ENCODE measurements at regions not wholly inside any gene's neighbourhood (a gene's known extent, or its start where the extent isn't known, plus 50 kb on each side); places are given as distances from the start of the nearest gene placed in this dataset.

DNA sequence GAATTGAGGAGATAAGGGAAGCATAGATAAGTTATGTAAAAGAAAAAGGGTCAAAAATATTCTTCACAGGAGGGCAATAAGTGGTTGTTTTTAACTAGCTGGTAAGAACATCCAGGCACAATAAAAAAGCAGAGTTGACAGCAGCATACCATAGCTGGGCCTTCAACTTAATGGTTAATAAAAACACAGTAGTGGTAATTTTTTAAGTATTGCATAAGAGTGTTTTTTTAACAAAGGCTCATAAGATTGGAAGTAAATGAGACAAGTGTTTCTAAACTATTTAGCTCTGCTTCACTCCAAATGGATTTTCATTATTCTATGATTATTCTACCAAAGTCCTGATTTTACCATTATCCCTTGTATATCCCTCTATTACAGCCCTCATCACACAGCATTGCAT, 140.1 kb upstream of the TSPAN8 start:
- H3K36me3 Mint-ChIP-seq (ENCODE audit: low read depth): no peaks in the 10 kb centered on the region
- TF ChIP-seq CTCF (IDR thresholded peaks at IDR 0.05): no peak
- no peak overlapping the region for H3K4me3 Mint-ChIP-seq
- H3K4me1 Mint-ChIP-seq: peaks cover 8% of the 10 kb centered on the region
- DNase-seq: no peak
- no peaks in the 10 kb centered on the region for H3K9me3 Mint-ChIP-seq
- H3K27me3 Mint-ChIP-seq (ENCODE audit: low read depth, poor library complexity): no peaks in the 10 kb centered on the region
- H3K27ac Mint-ChIP-seq: peak overlapping the region; percentile 12

- Mint-ChIP-seq H3K9me3 (peaks cover 18% of the 10 kb centered on the region), H3K27me3 (ENCODE audit: low read depth, poor library complexity) (no peaks in the 10 kb centered on the region), H3K36me3 (ENCODE audit: low read depth) (peaks cover 6% of the 10 kb centered on the region), H3K27ac (no peak overlapping the region), H3K4me1 (peaks cover 3% of the 10 kb centered on the region), H3K4me3 (no peak overlapping the region)
- no peak for DNase-seq
- no peak for TF ChIP-seq CTCF (IDR thresholded peaks at IDR 0.05)
Observed at GRCh38 chr12:71295953-71296352, 138.2 kb upstream of the TSPAN8 start.

DNA sequence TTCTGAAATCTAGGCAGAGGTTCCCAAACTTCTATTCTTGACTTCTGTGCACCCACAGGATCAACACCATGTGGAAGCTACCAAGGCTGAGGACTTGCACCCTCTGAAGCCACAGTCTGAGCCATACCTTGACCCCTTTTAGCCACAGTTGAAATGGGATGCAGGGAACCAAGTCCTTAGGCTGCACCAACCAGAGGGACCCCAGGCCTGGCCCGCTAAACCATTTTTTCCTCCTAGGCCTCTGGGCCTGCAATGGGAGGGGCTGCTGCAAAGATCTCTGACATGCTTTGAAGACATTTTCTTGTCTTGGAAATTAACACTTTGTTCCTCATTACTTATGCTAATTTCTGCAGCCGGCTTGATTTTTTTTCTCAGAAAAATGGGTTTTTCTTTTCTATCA, 133.9 kb upstream of the TSPAN8 start:
- peaks cover 6% of the 10 kb centered on the region for H3K36me3 Mint-ChIP-seq (ENCODE audit: low read depth)
- no peak for TF ChIP-seq CTCF (IDR thresholded peaks at IDR 0.05)
- no peak for DNase-seq
- peaks cover 27% of the 10 kb centered on the region for H3K9me3 Mint-ChIP-seq
- H3K4me1 Mint-ChIP-seq: no peaks in the 10 kb centered on the region
- H3K27ac Mint-ChIP-seq: no peak overlapping the region
- no peak overlapping the region for H3K4me3 Mint-ChIP-seq
- H3K27me3 Mint-ChIP-seq (ENCODE audit: low read depth, poor library complexity): no peaks in the 10 kb centered on the region

DNA sequence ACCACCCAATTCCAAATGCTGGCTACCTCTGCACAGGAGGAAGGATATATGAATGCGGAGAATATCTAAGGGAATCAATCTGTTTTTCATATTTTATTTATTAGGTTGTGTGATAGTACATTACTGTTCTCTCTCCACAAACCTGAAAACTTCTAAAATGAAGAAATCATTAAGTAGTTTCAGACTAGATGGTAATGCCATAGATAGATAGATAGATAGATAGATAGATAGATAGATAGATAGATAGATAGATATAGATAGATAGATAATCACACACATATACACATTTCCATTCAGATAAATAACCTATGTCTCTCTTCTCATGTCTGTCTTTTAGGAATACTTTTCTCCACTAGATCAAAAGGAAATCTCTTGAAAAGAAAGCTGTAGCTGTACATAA, 126.1 kb upstream of the TSPAN8 start:
- Mint-ChIP-seq H3K27me3 (ENCODE audit: low read depth, poor library complexity) (no peaks in the 10 kb centered on the region), H3K4me1 (peaks cover 12% of the 10 kb centered on the region), H3K36me3 (ENCODE audit: low read depth) (no peaks in the 10 kb centered on the region), H3K27ac (no peak overlapping the region), H3K4me3 (no peak overlapping the region), H3K9me3 (no peaks in the 10 kb centered on the region)
- TF ChIP-seq CTCF (IDR thresholded peaks at IDR 0.05): no peak
- DNase-seq: no peak

DNA sequence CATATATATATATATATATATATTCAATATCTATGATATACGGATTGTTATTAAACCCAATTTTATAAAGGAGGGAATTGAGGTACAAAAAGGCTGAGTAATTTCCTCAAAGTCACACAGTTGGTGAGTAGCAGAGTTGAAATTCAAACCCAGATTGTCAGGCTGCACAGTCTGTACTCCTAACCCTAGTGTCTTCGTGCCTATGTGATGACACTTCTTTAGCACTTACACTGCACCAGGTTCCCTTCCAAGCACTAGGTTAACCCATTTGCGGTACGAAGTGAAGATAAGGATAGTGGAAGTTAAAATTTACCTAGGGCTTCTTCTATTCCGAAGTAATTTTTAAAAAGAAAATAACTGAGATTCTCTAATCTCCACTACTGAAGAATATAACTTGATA, 125.1 kb upstream of the TSPAN8 start:
- H3K36me3 Mint-ChIP-seq (ENCODE audit: low read depth): no peaks in the 10 kb centered on the region
- DNase-seq: no peak
- TF ChIP-seq CTCF (IDR thresholded peaks at IDR 0.05): no peak

GRCh38 chr12:71282020-71282419, 124.2 kb upstream of the TSPAN8 start:
- Mint-ChIP-seq H3K4me1 (peaks cover 12% of the 10 kb centered on the region), H3K27me3 (ENCODE audit: low read depth, poor library complexity) (no peaks in the 10 kb centered on the region), H3K36me3 (ENCODE audit: low read depth) (no peaks in the 10 kb centered on the region), H3K27ac (peak overlapping the region; percentile 66), H3K9me3 (no peaks in the 10 kb centered on the region), H3K4me3 (peak overlapping the region; percentile 19)
- DNase-seq: peak; percentile 3
- no peak for TF ChIP-seq CTCF (IDR thresholded peaks at IDR 0.05)

More for the DNA sequence above, 125.1 kb upstream of the TSPAN8 start:
- Mint-ChIP-seq H3K4me3 (no peak overlapping the region), H3K4me1 (peaks cover 12% of the 10 kb centered on the region), H3K27me3 (ENCODE audit: low read depth, poor library complexity) (no peaks in the 10 kb centered on the region), H3K9me3 (no peaks in the 10 kb centered on the region), H3K27ac (no peak overlapping the region)
